GM23338 (cell line): ENCODE measurements at regions not wholly inside any gene's neighbourhood (a gene's known extent, or its start where the extent isn't known, plus 50 kb on each side); places are given as distances from the start of the nearest gene placed in this dataset.
A peak's percentile ranks its signal among the peaks of the same experiment; 100 is the strongest.

Source experiments
- ATAC-seq: fragments of 200-7000 bp; cut with Tn5 transposase; 3 replicates; pipeline ENCODE4 v1.9.1; 2020
- DNase-seq: peaks from one replicate; pipeline ENCODE4 v3.0.0-alpha.2; 2015; ENCODE audit warnings: low spot score
- H2AFZ ChIP-seq: fragments of 200-600 bp; sonication (generic); 2 replicates; pipeline ENCODE4 v1.8.0; 2016; ENCODE audit warnings: antibody characterized with exemption, mild to moderate bottlenecking, moderate library complexity
- H3F3A ChIP-seq: fragments of 200-600 bp; sonication (generic); replicated peaks from 2 replicates; pipeline ENCODE4 v1.8.0; 2017; ENCODE audit warnings: antibody characterized with exemption, mixed run types, low read depth
- H3K27ac ChIP-seq: fragments of 200-600 bp; sonication (generic); 2 replicates; pipeline ENCODE4 v1.6.1; 2016; ENCODE audit warnings: low read depth
- H3K27me3 ChIP-seq: fragments of 200-600 bp; sonication (generic); 2 replicates; pipeline ENCODE4 v1.8.0; 2016; ENCODE audit warnings: mild to moderate bottlenecking, mixed run types, moderate library complexity; ENCODE audit not compliant: insufficient read depth
- H3K36me3 ChIP-seq: fragments of 200-600 bp; sonication (generic); 2 replicates; pipeline ENCODE4 v1.8.0; 2016; ENCODE audit warnings: mild to moderate bottlenecking; ENCODE audit not compliant: insufficient read depth
- H3K4me1 ChIP-seq: fragments of 200-600 bp; sonication (generic); 2 replicates; pipeline ENCODE4 v1.8.0; 2016; ENCODE audit warnings: mild to moderate bottlenecking, moderate library complexity; ENCODE audit not compliant: insufficient read depth
- H3K4me2 ChIP-seq: fragments of 200-600 bp; sonication (generic); 2 replicates; pipeline ENCODE4 v1.7.1; 2017; ENCODE audit warnings: mixed run types
- H3K4me3 ChIP-seq: fragments of 200-600 bp; sonication (generic); 2 replicates; pipeline ENCODE4 v1.6.1; 2016; ENCODE audit warnings: mixed run types
- H3K79me2 ChIP-seq: fragments of 200-600 bp; sonication (generic); replicated peaks from 2 replicates; pipeline ENCODE4 v1.8.0; 2017; ENCODE audit warnings: mild to moderate bottlenecking; ENCODE audit not compliant: insufficient read depth
- H3K9me2 ChIP-seq: fragments of 200-600 bp; sonication (generic); 2 replicates; pipeline ENCODE4 v1.8.0; 2017; ENCODE audit not compliant: insufficient read depth
- H4K20me1 ChIP-seq: fragments of 200-600 bp; sonication (generic); replicated peaks from 2 replicates; pipeline ENCODE4 v1.8.0; 2017; ENCODE audit warnings: mild to moderate bottlenecking; ENCODE audit not compliant: insufficient read depth
- H3K27ac Mint-ChIP-seq: 2 replicates; pipeline ENCODE4 v1.8.0; 2020; ENCODE audit warnings: inconsistent platforms, mild to moderate bottlenecking, moderate library complexity, mixed read lengths
- H3K27me3 Mint-ChIP-seq: 3 replicates; pipeline ENCODE4 v1.8.0; 2022; ENCODE audit warnings: low read depth, mild to moderate bottlenecking, moderate library complexity, mixed read lengths, inconsistent platforms; ENCODE audit not compliant: insufficient read depth, poor library complexity
- H3K36me3 Mint-ChIP-seq: 3 replicates; pipeline ENCODE4 v1.8.0; 2021; ENCODE audit warnings: low read depth, mild to moderate bottlenecking, inconsistent platforms, moderate library complexity, mixed read lengths
- H3K4me1 Mint-ChIP-seq: 3 replicates; pipeline ENCODE4 v1.8.0; 2020; ENCODE audit warnings: mild to moderate bottlenecking, inconsistent platforms, mixed read lengths
- H3K4me3 Mint-ChIP-seq: 3 replicates; pipeline ENCODE4 v1.8.0; 2021; ENCODE audit warnings: moderate library complexity, mild to moderate bottlenecking, inconsistent platforms, mixed read lengths
- H3K9me3 Mint-ChIP-seq: 3 replicates; pipeline ENCODE4 v1.8.0; 2020; ENCODE audit warnings: moderate library complexity, mild to moderate bottlenecking, inconsistent platforms, mixed read lengths
- CREB1 ChIP-seq: fragments of 250-450 bp; sonication (Bioruptor Pico); IDR thresholded peaks from 2 replicates; pipeline ENCODE4 v1.5.0; 2020; ENCODE audit warnings: low read depth, mild to moderate bottlenecking, moderate library complexity
- CTCF ChIP-seq, 2 experiments: fragments of 200-600 bp in 1 of 2; sonication (generic) in 1 of 2; conservative IDR thresholded peaks; 2 replicates each; pipeline versions ENCODE4 v1.5.1 to v1.6.1; 2016 to 2017; ENCODE audit warnings: antibody characterized with exemption in 2 of 2, low read depth in 2 of 2, mild to moderate bottlenecking in 2 of 2, moderate library complexity in 1 of 2
- EZH2 ChIP-seq: fragments of 200-600 bp; sonication (generic); IDR thresholded peaks from one replicate; pipeline ENCODE4 v1.8.0; 2017; ENCODE audit warnings: antibody characterized with exemption, mild to moderate bottlenecking, low read depth; ENCODE audit not compliant: unreplicated experiment
- EZH2phosphoT487 ChIP-seq: fragments of 200-600 bp; sonication (generic); IDR thresholded peaks from one replicate; pipeline ENCODE4 v1.8.1; 2018; ENCODE audit warnings: antibody characterized with exemption; ENCODE audit not compliant: unreplicated experiment
- JUNB ChIP-seq: IDR thresholded peaks from one replicate; pipeline ENCODE4 v1.6.1; 2016; ENCODE audit warnings: antibody characterized with exemption; ENCODE audit not compliant: unreplicated experiment
- NANOG ChIP-seq: IDR thresholded peaks from 2 replicates; pipeline ENCODE4 v1.6.1; 2016; ENCODE audit warnings: antibody characterized with exemption, borderline replicate concordance
- POLR2AphosphoS5 ChIP-seq: IDR thresholded peaks from 2 replicates; pipeline ENCODE4 v1.6.1; 2016; ENCODE audit warnings: antibody characterized with exemption, low read depth
- STAT1 ChIP-seq: IDR thresholded peaks from one replicate; pipeline ENCODE4 v1.6.1; 2016; ENCODE audit warnings: antibody characterized with exemption; ENCODE audit not compliant: unreplicated experiment
- ZNF331 ChIP-seq: fragments of 250-450 bp; sonication (Bioruptor Pico); IDR thresholded peaks from 2 replicates; pipeline ENCODE4 v1.5.0; 2020; ENCODE audit warnings: low read depth, mild to moderate bottlenecking, moderate library complexity
- TF ChIP-seq, protein P1 (sequence below): IDR thresholded peaks from one replicate; pipeline ENCODE4 v1.6.1; 2018; ENCODE audit warnings: antibody characterized with exemption; ENCODE audit not compliant: unreplicated experiment

- no peaks in the 10 kb centered on the region for H3K79me2 ChIP-seq
- Mint-ChIP-seq H3K4me1 (no peaks in the 10 kb centered on the region), H3K27ac (no peak overlapping the region), H3K36me3 (no peaks in the 10 kb centered on the region), H3K27me3 (no peaks in the 10 kb centered on the region), H3K9me3 (no peaks in the 10 kb centered on the region), H3K4me3 (no peak overlapping the region)
- H2AFZ ChIP-seq, result no peak overlapping the region
- ATAC-seq, result no peak
- H4K20me1 ChIP-seq, result no peaks in the 10 kb centered on the region
- H3K9me2 ChIP-seq, result no peaks in the 10 kb centered on the region
- no peak overlapping the region for H3K27ac ChIP-seq
- H3F3A ChIP-seq, result no peaks in the 10 kb centered on the region
- TF ChIP-seq JUNB (no peak), POLR2AphosphoS5 (no peak), CREB1 (CRISPR knock-in tag) (no peak), EZH2 (no peak), STAT1 (no peak), CTCF (conservative IDR thresholded peaks at IDR 0.05; ENCODE audit: low read depth in 2 of 2) (no peak), ZNF331 (CRISPR knock-in tag) (no peak), NANOG (no peak)
- TF ChIP-seq, protein P1, sequence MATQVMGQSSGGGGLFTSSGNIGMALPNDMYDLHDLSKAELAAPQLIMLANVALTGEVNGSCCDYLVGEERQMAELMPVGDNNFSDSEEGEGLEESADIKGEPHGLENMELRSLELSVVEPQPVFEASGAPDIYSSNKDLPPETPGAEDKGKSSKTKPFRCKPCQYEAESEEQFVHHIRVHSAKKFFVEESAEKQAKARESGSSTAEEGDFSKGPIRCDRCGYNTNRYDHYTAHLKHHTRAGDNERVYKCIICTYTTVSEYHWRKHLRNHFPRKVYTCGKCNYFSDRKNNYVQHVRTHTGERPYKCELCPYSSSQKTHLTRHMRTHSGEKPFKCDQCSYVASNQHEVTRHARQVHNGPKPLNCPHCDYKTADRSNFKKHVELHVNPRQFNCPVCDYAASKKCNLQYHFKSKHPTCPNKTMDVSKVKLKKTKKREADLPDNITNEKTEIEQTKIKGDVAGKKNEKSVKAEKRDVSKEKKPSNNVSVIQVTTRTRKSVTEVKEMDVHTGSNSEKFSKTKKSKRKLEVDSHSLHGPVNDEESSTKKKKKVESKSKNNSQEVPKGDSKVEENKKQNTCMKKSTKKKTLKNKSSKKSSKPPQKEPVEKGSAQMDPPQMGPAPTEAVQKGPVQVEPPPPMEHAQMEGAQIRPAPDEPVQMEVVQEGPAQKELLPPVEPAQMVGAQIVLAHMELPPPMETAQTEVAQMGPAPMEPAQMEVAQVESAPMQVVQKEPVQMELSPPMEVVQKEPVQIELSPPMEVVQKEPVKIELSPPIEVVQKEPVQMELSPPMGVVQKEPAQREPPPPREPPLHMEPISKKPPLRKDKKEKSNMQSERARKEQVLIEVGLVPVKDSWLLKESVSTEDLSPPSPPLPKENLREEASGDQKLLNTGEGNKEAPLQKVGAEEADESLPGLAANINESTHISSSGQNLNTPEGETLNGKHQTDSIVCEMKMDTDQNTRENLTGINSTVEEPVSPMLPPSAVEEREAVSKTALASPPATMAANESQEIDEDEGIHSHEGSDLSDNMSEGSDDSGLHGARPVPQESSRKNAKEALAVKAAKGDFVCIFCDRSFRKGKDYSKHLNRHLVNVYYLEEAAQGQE, result no peak
- H3K36me3 ChIP-seq, result no peaks in the 10 kb centered on the region
- no peaks in the 10 kb centered on the region for H3K4me1 ChIP-seq
- H3K4me3 ChIP-seq, result no peak overlapping the region
- DNase-seq, result no peak
- no peak overlapping the region for H3K4me2 ChIP-seq
- no peaks in the 10 kb centered on the region for H3K27me3 ChIP-seq
Observed at GRCh38 chr7:106521541-106521940, 139.4 kb downstream of the CCDC71L start.

GRCh38 chr7:106520962-106521514 is 139.9 kb downstream of the CCDC71L start:
- no peak overlapping the region for H3K4me3 Mint-ChIP-seq
- H3K27me3 ChIP-seq, result no peaks in the 10 kb centered on the region
- H3K4me3 ChIP-seq, result no peak overlapping the region
- no peak overlapping the region for H3K4me2 ChIP-seq
- H3K27ac ChIP-seq, result no peak overlapping the region
- no peaks in the 10 kb centered on the region for H3K9me2 ChIP-seq
- no peak overlapping the region for H2AFZ ChIP-seq
- no peaks in the 10 kb centered on the region for H3K27me3 Mint-ChIP-seq
- H3K27ac Mint-ChIP-seq, result no peak overlapping the region
- no peaks in the 10 kb centered on the region for H3K36me3 ChIP-seq
- H3K4me1 ChIP-seq, result no peaks in the 10 kb centered on the region
- no peak for TF ChIP-seq EZH2phosphoT487
- peak; percentile 45 to 57 for TF ChIP-seq CTCF (conservative IDR thresholded peaks at IDR 0.05; ENCODE audit: low read depth in 2 of 2)
- H3K79me2 ChIP-seq, result no peaks in the 10 kb centered on the region
- H3K4me1 Mint-ChIP-seq, result no peaks in the 10 kb centered on the region
- H4K20me1 ChIP-seq, result no peaks in the 10 kb centered on the region
- H3K36me3 Mint-ChIP-seq, result no peaks in the 10 kb centered on the region
- H3K9me3 Mint-ChIP-seq, result no peaks in the 10 kb centered on the region
- DNase-seq (peak; percentile 31), ATAC-seq (peak; percentile 50; the same call in 2 of the 3 replicates)
- no peaks in the 10 kb centered on the region for H3F3A ChIP-seq
